ENCODE measurements at regions not wholly inside any gene's neighbourhood (a gene's known extent, or its start where the extent isn't known, plus 50 kb on each side); places are given as distances from the start of the nearest gene placed in this dataset.

DNA sequence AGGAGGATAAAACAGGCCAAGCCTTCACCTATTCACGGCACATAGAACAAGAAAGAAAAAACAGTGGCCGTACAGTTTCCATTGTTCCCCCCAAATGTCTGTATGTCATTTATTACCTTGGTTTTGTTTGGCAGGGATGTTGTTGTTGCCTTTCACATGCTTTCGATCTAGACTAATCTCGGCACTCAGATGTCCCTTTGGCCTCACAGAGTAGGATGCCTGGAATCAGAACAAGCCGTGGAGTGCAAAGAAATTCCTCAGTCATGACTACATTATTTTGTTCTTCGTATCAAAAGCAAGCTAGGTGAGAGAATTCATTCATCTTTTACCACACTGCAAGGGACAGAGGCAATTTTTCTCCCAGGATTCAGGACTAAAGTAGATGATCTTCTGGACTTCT is 106.9 kb downstream of the SMIM20 start:
- DNase-seq: no peak

GRCh38 chr4:26021417-26022345 is 107.7 kb downstream of the SMIM20 start:
- DNase-seq: no peak

- DNase-seq: no peak
Measured at GRCh38 chr4:26022346-26023202, 108.6 kb downstream of the SMIM20 start.

DNA sequence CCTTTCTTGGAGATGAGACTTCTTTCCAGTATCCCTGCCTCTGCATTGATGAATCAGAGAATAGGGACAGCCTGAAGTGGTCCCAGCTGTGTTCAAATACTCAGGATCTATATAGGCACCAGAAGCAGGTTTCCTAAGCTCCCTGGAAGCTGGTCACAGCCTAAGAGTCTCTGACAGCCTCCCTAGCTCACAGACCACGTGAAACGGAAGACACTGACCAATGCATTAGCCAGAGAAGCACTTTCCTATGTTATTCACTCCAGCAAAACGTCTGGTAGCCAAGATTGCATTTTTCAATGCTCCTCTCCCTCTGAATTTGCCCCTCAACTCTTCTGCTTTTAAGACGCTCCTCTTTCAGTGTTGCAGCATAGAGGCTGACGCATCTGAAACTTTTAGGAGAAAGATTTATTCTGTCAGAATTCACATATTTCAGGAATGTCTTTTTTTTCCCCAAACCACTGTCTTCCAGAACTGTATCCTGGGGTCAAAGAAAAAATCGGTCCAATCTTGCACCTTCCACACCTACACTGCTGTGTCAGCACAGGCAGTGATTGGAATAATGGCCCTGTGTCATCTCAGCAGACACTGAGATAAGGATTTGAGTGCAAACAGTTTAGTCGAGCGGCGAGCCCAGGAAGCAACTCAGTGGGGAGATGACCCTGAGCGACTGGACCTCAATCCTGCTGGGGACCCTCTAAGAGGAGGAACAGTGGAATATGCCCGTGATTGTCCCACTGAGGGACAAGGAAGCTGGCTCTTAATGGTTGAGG is 109.4 kb downstream of the SMIM20 start:
- no peak for DNase-seq

DNA sequence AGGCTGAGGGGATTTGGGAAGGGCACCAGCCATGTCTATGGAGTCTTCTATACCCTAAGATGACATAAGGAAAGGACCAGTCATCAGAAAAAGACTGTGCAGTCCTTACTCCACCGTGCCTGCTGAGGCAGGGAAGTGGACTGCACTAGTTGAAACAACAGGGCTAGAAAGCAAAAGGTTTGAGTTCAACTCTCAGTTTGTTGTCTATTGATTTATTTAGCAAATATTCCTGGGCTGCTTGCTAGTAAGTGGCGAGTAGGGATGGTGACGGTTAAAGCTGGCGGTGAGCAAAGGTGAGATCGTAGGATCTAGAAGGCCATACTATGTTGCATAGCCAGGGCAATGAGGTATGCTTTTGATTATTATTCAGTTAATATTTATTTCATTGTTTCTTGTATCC is 110.1 kb downstream of the SMIM20 start:
- no peak for DNase-seq

- no peak for DNase-seq
Measured at GRCh38 chr4:26028133-26028792, 114.2 kb downstream of the SMIM20 start.

GRCh38 chr4:26028793-26029567 is 115.0 kb downstream of the SMIM20 start:
- DNase-seq: peak; percentile 29 to 60

- DNase-seq: no peak
Measured at GRCh38 chr4:26029568-26030131, 115.6 kb downstream of the SMIM20 start.

GRCh38 chr4:26030260-26030667 is 116.2 kb downstream of the SMIM20 start:
- no peak for DNase-seq

DNA sequence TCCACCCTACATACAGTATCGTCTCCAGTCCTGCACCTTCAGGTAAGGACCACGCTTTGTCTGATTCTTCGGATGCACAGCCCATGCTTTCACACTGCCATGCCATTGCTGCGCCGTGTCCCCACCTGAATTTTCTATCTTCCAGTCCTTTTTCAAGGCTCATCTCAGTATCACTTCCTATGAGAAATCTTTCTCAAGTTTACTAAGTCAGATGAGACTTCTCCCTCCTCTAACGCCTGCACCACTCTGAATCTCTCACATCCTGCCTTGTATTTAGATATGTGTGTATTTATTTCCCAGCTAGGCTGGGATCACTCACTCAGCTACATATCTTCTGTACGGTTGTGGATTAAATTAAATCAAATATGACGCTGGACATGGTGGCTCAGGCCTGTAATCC is 116.8 kb downstream of the SMIM20 start:
- no peak for DNase-seq

DNA sequence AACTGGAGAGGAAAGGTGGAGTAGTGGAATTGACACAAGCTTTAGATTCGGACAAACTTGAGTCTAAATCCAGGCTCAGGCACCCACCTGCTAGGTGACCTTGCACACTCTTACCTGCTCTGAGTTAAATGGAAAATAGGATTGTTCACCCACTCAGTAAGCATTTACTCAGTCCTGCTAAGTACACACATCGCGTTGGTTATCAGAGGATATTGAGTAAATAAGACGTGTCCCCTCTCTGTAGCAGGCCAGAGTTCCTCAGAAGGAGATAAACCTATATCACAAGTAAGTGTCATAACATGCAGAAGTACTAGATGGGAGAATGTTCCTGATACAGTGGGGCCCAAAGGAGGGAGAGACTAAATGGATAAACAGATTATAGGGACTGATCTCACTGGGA is 117.7 kb downstream of the SMIM20 start:
- DNase-seq: no peak

DNA sequence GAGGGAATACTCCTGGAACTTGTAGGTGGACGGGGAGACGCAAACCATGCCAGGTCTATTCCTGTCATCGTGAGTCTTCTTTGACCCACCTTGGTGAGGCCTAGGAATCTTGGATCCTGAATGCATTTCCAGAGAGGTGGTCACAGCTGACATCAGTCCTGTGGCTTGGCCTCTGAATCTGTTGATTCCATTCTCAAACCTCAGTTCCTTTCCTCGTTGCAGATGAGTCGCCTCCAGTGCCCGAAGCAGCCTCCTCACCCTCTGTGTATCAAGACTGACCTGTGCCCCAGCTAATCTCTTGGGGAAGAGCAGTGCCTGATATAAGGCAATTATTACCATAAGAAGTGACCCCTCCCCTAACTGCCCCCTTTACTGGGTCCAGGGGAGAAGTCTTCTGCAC is 118.1 kb downstream of the SMIM20 start:
- DNase-seq: no peak

- DNase-seq: no peak
Measured at GRCh38 chr4:26032630-26033317, 118.8 kb downstream of the SMIM20 start.

DNA sequence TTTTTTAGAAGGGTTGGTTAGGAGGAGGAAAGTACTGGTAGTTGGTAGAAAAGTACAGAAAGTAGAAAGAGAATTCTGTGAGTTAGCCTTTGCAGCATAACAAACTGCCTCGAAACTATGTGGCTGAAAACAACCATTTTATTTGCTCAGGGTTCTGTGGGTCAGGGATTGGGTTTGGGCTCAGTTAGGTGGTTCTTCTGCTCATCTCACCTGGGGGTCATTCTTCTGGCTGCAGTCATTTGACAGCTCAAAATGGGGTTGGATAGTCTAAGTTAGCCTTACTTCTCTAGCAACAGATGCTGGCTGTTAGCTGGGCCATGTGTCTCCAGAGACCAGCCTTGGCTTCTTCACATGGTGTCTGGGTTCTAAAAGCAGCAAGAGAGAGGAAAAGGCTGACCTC is 119.4 kb downstream of the SMIM20 start:
- DNase-seq: no peak

DNA sequence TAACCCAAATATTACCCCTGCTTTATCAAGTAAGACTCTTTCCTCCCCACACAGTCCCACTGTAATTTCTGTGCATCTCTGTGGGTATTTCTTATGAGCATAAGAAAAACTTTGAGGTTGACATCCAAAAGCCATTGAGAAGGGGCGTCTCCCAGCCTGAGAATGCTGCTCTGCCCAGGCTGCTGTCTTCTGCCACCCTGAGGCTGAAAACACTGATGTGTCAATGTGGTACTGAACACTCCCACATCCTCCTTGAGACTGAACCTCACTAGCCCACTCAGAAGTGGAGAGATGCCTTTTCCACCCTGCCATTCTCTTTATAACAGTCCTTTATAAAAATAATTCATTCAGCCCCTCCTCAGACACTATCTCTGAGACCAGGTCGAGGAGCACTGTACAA is 120.8 kb downstream of the SMIM20 start:
- DNase-seq: no peak

DNA sequence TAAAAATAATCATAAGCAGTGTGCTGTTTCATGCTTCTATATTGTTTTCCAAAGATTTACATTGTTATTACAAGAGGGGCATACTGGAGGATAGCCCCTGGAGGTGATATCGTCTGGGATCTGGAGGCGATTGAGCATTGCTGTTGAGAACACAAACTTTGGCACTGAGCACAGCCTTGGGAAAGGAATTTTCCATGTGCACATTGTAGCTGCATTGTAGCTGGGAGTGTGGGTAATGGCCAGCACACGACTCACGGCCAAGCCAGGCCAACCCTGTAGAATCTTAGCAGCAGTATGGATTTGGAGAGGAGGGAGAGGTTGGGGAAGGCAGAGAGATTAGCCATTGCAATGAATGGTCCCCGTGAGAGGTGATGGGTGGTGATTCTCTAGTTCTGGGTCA is 121.9 kb downstream of the SMIM20 start:
- no peak for DNase-seq

- DNase-seq: no peak
Measured at GRCh38 chr4:26039639-26040359, 125.8 kb downstream of the SMIM20 start.

DNA sequence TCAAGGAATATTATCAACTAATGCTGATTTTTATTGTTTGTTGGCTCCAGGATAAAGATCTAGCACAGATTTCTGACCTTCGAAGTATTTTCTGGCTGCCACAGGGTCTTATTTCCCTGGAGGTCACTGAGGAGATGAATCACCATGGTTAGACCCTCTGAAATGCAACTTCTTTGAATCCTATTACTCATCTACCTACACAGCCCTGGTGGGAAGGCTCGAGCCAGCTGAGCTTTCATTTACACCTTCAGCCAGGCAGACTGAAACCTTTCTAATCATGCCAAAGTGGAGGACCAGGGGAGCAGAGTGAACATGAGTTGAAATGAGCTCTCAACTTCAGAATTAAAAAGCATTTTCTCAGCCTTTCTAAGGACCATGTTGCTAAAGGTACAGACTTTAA is 130.5 kb downstream of the SMIM20 start:
- DNase-seq: no peak

- no peak for DNase-seq
Measured at GRCh38 chr4:26044983-26045382, 131.0 kb downstream of the SMIM20 start.

DNA sequence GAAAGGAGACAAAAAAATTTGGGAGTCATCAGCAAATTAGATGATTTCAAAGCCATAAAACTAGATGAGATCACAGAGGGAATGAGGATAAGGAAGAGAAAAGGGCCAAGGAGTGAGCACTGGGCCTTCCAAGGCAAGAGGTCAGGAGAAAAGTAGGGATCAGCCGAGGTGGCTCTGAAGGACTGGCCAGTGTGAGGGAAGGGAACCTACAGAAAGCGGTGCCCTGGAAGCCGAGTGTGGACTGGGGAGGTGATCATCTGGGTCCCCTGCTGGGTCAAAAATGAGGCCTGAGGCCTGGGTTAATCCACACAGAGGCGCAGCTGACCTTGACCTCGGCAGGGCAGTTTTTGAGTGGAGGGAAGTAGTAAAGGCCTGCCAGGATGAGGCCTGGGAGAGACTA is 133.8 kb downstream of the SMIM20 start:
- DNase-seq: no peak
